ENCODE measurements at regions not wholly inside any gene's neighbourhood (a gene's known extent, or its start where the extent isn't known, plus 50 kb on each side); places are given as distances from the start of the nearest gene placed in this dataset.

GRCh38 chr12:115232455-115233156 lies 548.6 kb upstream of the TBX3 start:
- no peak for TF ChIP-seq FOXM1 (IDR thresholded peaks at IDR 0.05; ENCODE audit: borderline replicate concordance)
- no peak for TF ChIP-seq L3MBTL2 (conservative IDR thresholded peaks at IDR 0.05)
- TF ChIP-seq NFRKB (IDR thresholded peaks at IDR 0.05), result no peak
- no peak for TF ChIP-seq TARDBP (IDR thresholded peaks at IDR 0.05)
- TF ChIP-seq FOXK2 (IDR thresholded peaks at IDR 0.05), result no peak
- no peak for TF ChIP-seq ZNF384 (IDR thresholded peaks at IDR 0.05)
- TF ChIP-seq LEF1 (IDR thresholded peaks at IDR 0.05; ENCODE audit: borderline replicate concordance), result no peak
- TF ChIP-seq ELF4 (IDR thresholded peaks at IDR 0.05), result no peak
